ENCODE measurements at regions not wholly inside any gene's neighbourhood (a gene's known extent, or its start where the extent isn't known, plus 50 kb on each side); places are given as distances from the start of the nearest gene placed in this dataset.

DNA sequence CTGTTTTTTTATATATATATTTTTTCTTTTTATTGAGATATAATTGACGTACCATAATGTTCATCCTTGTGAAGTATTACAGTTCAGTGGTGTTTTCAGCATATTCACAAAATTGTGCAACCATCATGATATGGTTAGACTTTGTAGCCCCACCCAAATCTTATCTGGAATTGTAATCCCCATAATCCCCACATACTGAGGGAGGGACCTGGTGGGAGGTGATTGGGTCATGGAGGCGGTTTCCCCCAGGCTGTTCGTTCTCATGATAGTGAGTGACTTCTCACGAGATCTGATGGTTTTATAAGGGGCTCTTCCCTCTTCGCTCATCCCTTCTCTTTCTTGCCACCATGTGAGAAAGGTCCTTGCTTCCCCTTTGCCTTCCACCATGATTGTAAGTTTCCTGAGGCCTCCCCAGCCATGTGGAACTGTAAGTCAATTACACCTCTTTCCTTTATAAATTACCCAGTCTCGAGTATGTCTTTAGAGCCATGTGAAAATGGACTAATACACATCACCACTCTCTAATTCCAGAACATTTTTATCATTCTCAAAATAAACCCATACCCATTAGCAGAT is 73.9 kb upstream of the SMNDC1 start:
- intact Hi-C loops (cut with DNase I), result no loop called here
- ATAC-seq, result no peak
- 97% methylated on average over 6 of the region's 6 CpGs for WGBS, 2 donors
- DNase-seq, result no peak
- H3K9me3 ChIP-seq, result no peaks in the 10 kb centered on the region
- no peaks in the 10 kb centered on the region for H3K27me3 ChIP-seq
- no peak overlapping the region for H3K4me3 ChIP-seq
- H3K36me3 ChIP-seq, result no peaks in the 10 kb centered on the region
- H3K4me1 ChIP-seq, result peaks cover 3 to 31% (median 8%) of the 10 kb centered on the region in 9 donors
- TF ChIP-seq, protein P1, sequence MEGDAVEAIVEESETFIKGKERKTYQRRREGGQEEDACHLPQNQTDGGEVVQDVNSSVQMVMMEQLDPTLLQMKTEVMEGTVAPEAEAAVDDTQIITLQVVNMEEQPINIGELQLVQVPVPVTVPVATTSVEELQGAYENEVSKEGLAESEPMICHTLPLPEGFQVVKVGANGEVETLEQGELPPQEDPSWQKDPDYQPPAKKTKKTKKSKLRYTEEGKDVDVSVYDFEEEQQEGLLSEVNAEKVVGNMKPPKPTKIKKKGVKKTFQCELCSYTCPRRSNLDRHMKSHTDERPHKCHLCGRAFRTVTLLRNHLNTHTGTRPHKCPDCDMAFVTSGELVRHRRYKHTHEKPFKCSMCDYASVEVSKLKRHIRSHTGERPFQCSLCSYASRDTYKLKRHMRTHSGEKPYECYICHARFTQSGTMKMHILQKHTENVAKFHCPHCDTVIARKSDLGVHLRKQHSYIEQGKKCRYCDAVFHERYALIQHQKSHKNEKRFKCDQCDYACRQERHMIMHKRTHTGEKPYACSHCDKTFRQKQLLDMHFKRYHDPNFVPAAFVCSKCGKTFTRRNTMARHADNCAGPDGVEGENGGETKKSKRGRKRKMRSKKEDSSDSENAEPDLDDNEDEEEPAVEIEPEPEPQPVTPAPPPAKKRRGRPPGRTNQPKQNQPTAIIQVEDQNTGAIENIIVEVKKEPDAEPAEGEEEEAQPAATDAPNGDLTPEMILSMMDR (IDR thresholded peaks at IDR 0.05), result no peak
- H3K27ac ChIP-seq, result no peak overlapping the region

DNA sequence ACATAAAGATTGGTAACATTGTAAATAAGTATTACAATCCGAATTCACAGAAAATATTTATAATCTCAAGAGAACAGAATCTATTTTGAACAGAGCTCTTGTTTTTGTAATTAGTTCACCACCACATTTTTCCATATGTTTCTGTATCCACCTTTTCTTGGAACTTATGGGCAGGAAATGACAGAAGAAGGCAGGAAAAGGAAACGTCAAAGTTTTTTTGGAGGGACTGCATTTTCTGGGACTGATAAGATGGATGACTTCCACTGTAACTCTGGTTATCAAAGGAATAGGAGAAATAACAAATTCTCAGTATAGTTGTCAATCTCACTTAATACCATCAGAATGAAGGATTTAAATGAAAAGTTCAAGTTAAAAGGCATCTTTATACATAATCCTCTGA is 75.1 kb upstream of the SMNDC1 start:
- Histone ChIP-seq H3K4me1 (peaks cover 3 to 31% (median 8%) of the 10 kb centered on the region in 9 donors), H3K36me3 (no peaks in the 10 kb centered on the region), H3K27me3 (no peaks in the 10 kb centered on the region), H3K9me3 (no peaks in the 10 kb centered on the region), H3K27ac (peak overlapping the region in 3 of 10 donors; percentile 37 to 51 (median 44)), H3K4me3 (no peak overlapping the region)
- no peak for DNase-seq
- ATAC-seq, result no peak
- WGBS, 2 donors, result 46 to 48% methylated on average over 2 of the region's 2 CpGs
- intact Hi-C loops (cut with DNase I), result no loop called here
- TF ChIP-seq, protein P1 (IDR thresholded peaks at IDR 0.05), result no peak

DNA sequence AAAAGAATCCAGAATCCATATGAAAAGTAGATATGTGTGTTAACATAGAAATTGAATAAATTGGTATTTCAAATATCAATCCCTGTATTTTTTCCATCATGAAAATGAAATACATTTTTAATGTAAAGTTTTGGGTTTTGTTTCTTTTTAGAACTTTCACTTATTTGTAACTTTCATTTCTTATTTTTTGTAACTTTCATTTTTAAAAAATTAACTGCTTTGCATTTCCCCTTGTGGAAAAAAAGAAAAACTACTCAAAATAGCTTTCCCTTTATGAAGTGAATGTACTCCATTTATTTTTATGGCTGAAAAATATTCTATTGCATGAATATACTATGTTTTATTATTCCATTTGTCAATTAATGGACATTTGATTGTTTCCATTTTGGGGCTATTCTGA is 75.6 kb upstream of the SMNDC1 start:
- no peaks in the 10 kb centered on the region for H3K9me3 ChIP-seq
- peak overlapping the region in 3 of 10 donors; percentile 37 to 51 (median 44) for H3K27ac ChIP-seq
- no peaks in the 10 kb centered on the region for H3K36me3 ChIP-seq
- TF ChIP-seq, protein P1 (IDR thresholded peaks at IDR 0.05), result no peak
- ATAC-seq (no peak), DNase-seq (no peak)
- H3K4me1 ChIP-seq, result peaks cover 3 to 31% (median 8%) of the 10 kb centered on the region in 9 donors
- no peaks in the 10 kb centered on the region for H3K27me3 ChIP-seq
- no peak overlapping the region for H3K4me3 ChIP-seq
- intact Hi-C loops (cut with DNase I), result no loop called here

DNA sequence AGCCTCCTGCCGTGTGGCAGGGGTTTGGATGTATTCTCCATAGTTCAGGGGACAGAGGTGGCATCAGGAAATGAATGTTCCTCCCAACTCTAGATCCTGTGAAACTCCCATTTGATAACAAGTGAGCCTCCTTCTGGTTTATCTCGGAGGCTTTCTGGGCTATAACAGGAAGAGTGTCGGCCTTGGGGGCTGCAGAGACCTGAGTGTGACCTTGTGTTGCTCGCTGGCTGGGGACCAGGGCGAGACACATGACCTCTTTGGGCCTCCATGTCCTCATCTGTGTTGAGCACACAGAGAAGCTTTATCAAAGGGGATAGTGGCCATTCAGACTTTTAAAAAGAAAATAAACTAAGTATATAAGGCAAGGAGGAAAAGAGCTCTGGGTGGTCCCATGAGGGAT is 78.0 kb upstream of the SMNDC1 start:
- WGBS, 2 donors, result 65 to 70% methylated on average over 5 of the region's 5 CpGs
- Histone ChIP-seq H3K4me3 (no peak overlapping the region), H3K27me3 (no peaks in the 10 kb centered on the region), H3K9me3 (no peaks in the 10 kb centered on the region), H3K36me3 (no peaks in the 10 kb centered on the region), H3K4me1 (peaks cover 0 to 14% (median 0%) of the 10 kb centered on the region in 9 donors), H3K27ac (no peak overlapping the region)
- ATAC-seq (peak in 1 of 8 donors; percentile 30), DNase-seq (no peak)
- intact Hi-C loops (cut with DNase I), result no loop called here
- TF ChIP-seq, protein P1 (IDR thresholded peaks at IDR 0.05), result no peak

Measured in heart right ventricle (tissue), 16 donors.